H9 (cell line): ENCODE measurements at regions not wholly inside any gene's neighbourhood (a gene's known extent, or its start where the extent isn't known, plus 50 kb on each side); places are given as distances from the start of the nearest gene placed in this dataset.

Experiments used
- DNase-seq: peaks from one replicate; pipeline ENCODE4 v3.0.0-alpha.2; 2017
- H2AFZ ChIP-seq: one replicate; pipeline ENCODE4 v1.6.1; 2013; ENCODE audit warnings: mild to moderate bottlenecking, low read length, control low read depth, moderate library complexity
- H2AK5ac ChIP-seq: 2 replicates; pipeline ENCODE4 v1.6.1; 2013; ENCODE audit warnings: low read length, control low read depth, mixed read lengths; ENCODE audit not compliant: insufficient read length
- H2BK120ac ChIP-seq: one replicate; pipeline ENCODE4 v1.6.1; 2013; ENCODE audit warnings: low read depth, mild to moderate bottlenecking, low read length, control low read depth, inconsistent platforms; ENCODE audit not compliant: poor library complexity, severe bottlenecking
- H2BK12ac ChIP-seq: 2 replicates; pipeline ENCODE4 v1.6.1; 2013; ENCODE audit warnings: low read length, control low read depth, mixed read lengths, low read depth; ENCODE audit not compliant: insufficient read length
- H2BK15ac ChIP-seq: 2 replicates; pipeline ENCODE4 v1.6.1; 2013; ENCODE audit warnings: low read depth, low read length, control low read depth
- H2BK20ac ChIP-seq: one replicate; pipeline ENCODE4 v1.6.1; 2013; ENCODE audit warnings: low read depth, mild to moderate bottlenecking, low read length, control low read depth, inconsistent platforms; ENCODE audit not compliant: poor library complexity, severe bottlenecking
- H2BK5ac ChIP-seq: 2 replicates; pipeline ENCODE4 v1.6.1; 2013; ENCODE audit warnings: low read length, control low read depth, mixed read lengths; ENCODE audit not compliant: insufficient read length
- H3K14ac ChIP-seq: 2 replicates; pipeline ENCODE4 v1.6.1; 2013; ENCODE audit warnings: low read length, control low read depth; ENCODE audit not compliant: insufficient read depth
- H3K18ac ChIP-seq: 2 replicates; pipeline ENCODE4 v1.6.1; 2013; ENCODE audit warnings: low read depth, mild to moderate bottlenecking, mixed read lengths, low read length, control low read depth; ENCODE audit not compliant: insufficient read length
- H3K23ac ChIP-seq: 2 replicates; pipeline ENCODE4 v1.6.1; 2013; ENCODE audit warnings: low read length, control low read depth, mixed read lengths, low read depth; ENCODE audit not compliant: insufficient read length
- H3K23me2 ChIP-seq: 2 replicates; pipeline ENCODE4 v1.6.1; 2013; ENCODE audit warnings: low read depth, mild to moderate bottlenecking, mixed read lengths, low read length, control low read depth; ENCODE audit not compliant: insufficient read length, poor library complexity, severe bottlenecking
- H3K27ac ChIP-seq: 2 replicates; pipeline ENCODE4 v1.5.1; 2013; ENCODE audit warnings: low read length, control low read depth, mixed read lengths, low read depth; ENCODE audit not compliant: insufficient read length
- H3K27me3 ChIP-seq: 2 replicates; pipeline ENCODE4 v1.6.1; 2013; ENCODE audit warnings: low read length, control low read depth, inconsistent platforms; ENCODE audit not compliant: insufficient read depth
- H3K4ac ChIP-seq: 2 replicates; pipeline ENCODE4 v1.6.1; 2013; ENCODE audit warnings: low read depth, mild to moderate bottlenecking, control low read depth, inconsistent platforms, low read length, moderate library complexity
- H3K4me1 ChIP-seq: 2 replicates; pipeline ENCODE4 v1.6.1; 2013; ENCODE audit warnings: low read length, control low read depth, inconsistent platforms; ENCODE audit not compliant: insufficient read depth
- H3K4me2 ChIP-seq: 2 replicates; pipeline ENCODE4 v1.6.1; 2013; ENCODE audit warnings: low read length, control low read depth, mixed read lengths; ENCODE audit not compliant: insufficient read length, insufficient read depth
- H3K56ac ChIP-seq: 2 replicates; pipeline ENCODE4 v1.6.1; 2013; ENCODE audit warnings: low read depth, mild to moderate bottlenecking, mixed read lengths, low read length, control low read depth; ENCODE audit not compliant: insufficient read length
- H3K79me1 ChIP-seq: 2 replicates; pipeline ENCODE4 v1.6.1; 2013; ENCODE audit warnings: low read depth, mild to moderate bottlenecking, moderate library complexity, low read length, control low read depth, inconsistent platforms; ENCODE audit not compliant: insufficient read depth, poor library complexity, severe bottlenecking
- H3K79me2 ChIP-seq: 2 replicates; pipeline ENCODE4 v1.6.1; 2013; ENCODE audit warnings: low read length, control low read depth, inconsistent platforms; ENCODE audit not compliant: insufficient read depth
- H3K9ac ChIP-seq: 2 replicates; pipeline ENCODE4 v1.6.1; 2013; ENCODE audit warnings: low read length, control low read depth, mixed read lengths; ENCODE audit not compliant: insufficient read length; ENCODE audit errors: extremely low read depth
- H3K9me3 ChIP-seq: one replicate; pipeline ENCODE4 v1.6.1; 2013; ENCODE audit warnings: low read depth, low read length, inconsistent platforms; ENCODE audit not compliant: control insufficient read depth
- H3T11ph ChIP-seq: one replicate; pipeline ENCODE4 v1.6.1; 2013; ENCODE audit warnings: mild to moderate bottlenecking, low read length, control low read depth, inconsistent platforms
- H4K20me1 ChIP-seq: one replicate; pipeline ENCODE4 v1.6.1; 2013; ENCODE audit not compliant: control insufficient read depth, insufficient read length, insufficient read depth
- H4K5ac ChIP-seq: 2 replicates; pipeline ENCODE4 v1.6.1; 2013; ENCODE audit warnings: low read depth, mild to moderate bottlenecking, mixed read lengths, low read length, control low read depth; ENCODE audit not compliant: insufficient read length
- H4K8ac ChIP-seq: replicated peaks from 2 replicates; pipeline ENCODE4 v1.6.1; 2013; ENCODE audit warnings: low read length, control low read depth, mixed read lengths, low read depth; ENCODE audit not compliant: insufficient read length
- H4K91ac ChIP-seq: 2 replicates; pipeline ENCODE4 v1.6.1; 2013; ENCODE audit warnings: low read depth, mild to moderate bottlenecking, moderate library complexity, mixed read lengths, low read length, control low read depth; ENCODE audit not compliant: insufficient read length
- H3K27ac Mint-ChIP-seq, 3 experiments: 2 replicates in 2 of 3; 3 replicates in 1 of 3; pipeline ENCODE4 v1.8.0; 2020 to 2021; ENCODE audit warnings: mixed read lengths in 3 of 3, mild to moderate bottlenecking in 1 of 3, moderate library complexity in 1 of 3
- H3K27me3 Mint-ChIP-seq: 2 replicates; pipeline ENCODE4 v1.8.0; 2021; ENCODE audit warnings: low read depth, mild to moderate bottlenecking, moderate library complexity, mixed read lengths
- H3K36me3 Mint-ChIP-seq, 3 experiments: 2 replicates in 2 of 3; 3 replicates in 1 of 3; pipeline ENCODE4 v1.8.0; 2020 to 2021; ENCODE audit warnings: low read depth in 3 of 3, mixed read lengths in 3 of 3; ENCODE audit not compliant: insufficient read depth in 1 of 3
- H3K4me1 Mint-ChIP-seq, 2 experiments: 2 replicates each; pipeline ENCODE4 v1.8.0; 2020; ENCODE audit warnings: mixed read lengths in 2 of 2
- H3K4me3 Mint-ChIP-seq, 2 experiments: 2 replicates in 1 of 2; 3 replicates in 1 of 2; pipeline ENCODE4 v1.8.0; 2020 to 2021; ENCODE audit warnings: mild to moderate bottlenecking in 2 of 2, mixed read lengths in 2 of 2, moderate library complexity in 1 of 2
- H3K9me3 Mint-ChIP-seq, 2 experiments: 2 replicates in 1 of 2; 3 replicates in 1 of 2; pipeline ENCODE4 v1.8.0; 2020; ENCODE audit warnings: mild to moderate bottlenecking in 2 of 2, mixed read lengths in 2 of 2, moderate library complexity in 1 of 2
- CTCF ChIP-seq: fragments of 200-600 bp; sonication (generic); conservative IDR thresholded peaks from 3 replicates; pipeline ENCODE4 v1.8.0; 2021; ENCODE audit warnings: antibody characterized with exemption, mild to moderate bottlenecking
- WGBS: extraction: QIAGEN DNeasy Blood & Tissue Kit; methylation state at CpG from one replicate; pipeline ENCODE4 v1.1.7; 2013; ENCODE audit warnings: missing lambda C conversion rate, low lambda C conversion rate, mixed read lengths; ENCODE audit not compliant: insufficient read length; ENCODE audit errors: extremely low coverage; 5-methylcytosine and 5-hydroxymethylcytosine counted together

DNA sequence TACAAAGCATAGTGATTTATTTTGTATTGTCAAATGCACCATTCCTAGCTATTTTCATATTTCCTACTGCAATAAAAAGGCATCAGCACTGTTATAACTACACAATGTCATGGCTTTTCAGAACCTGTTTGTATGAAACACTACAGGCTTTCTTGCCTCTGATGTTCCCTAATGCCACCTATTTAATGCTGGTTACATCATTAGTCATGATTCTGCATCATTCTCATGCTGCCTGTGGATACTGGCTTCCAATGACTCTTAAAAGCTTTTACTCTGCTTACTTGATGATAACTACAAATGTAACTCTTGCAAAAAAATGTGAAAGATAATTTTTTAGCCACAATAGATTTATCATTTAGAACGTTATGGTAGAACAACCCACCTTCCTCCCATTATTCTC is 529.4 kb downstream of the HTR7 start:
- Histone ChIP-seq H2AFZ (no peak overlapping the region), H2BK5ac (no peak overlapping the region), H4K91ac (no peak overlapping the region), H3K4me2 (no peak overlapping the region), H2BK15ac (no peak overlapping the region), H3K27me3 (no peaks in the 10 kb centered on the region), H3K9ac (no peak overlapping the region), H3K27ac (no peak overlapping the region), H3K23me2 (no peaks in the 10 kb centered on the region), H2AK5ac (no peak overlapping the region), H3K14ac (no peak overlapping the region), H3K23ac (no peak overlapping the region), H3K56ac (no peak overlapping the region), H4K8ac (no peak overlapping the region), H3T11ph (no peak overlapping the region), H2BK20ac (no peak overlapping the region), H4K5ac (no peak overlapping the region), H3K79me2 (no peaks in the 10 kb centered on the region), H3K9me3 (no peaks in the 10 kb centered on the region), H3K18ac (no peak overlapping the region), H3K79me1 (no peaks in the 10 kb centered on the region), H3K4ac (no peak overlapping the region), H2BK12ac (no peak overlapping the region), H2BK120ac (no peak overlapping the region), H3K4me1 (peaks cover 6% of the 10 kb centered on the region; the same call in 1 of the 2 replicates), H4K20me1 (no peaks in the 10 kb centered on the region)
- Mint-ChIP-seq H3K36me3 (peaks cover 0 to 7% (median 0%) of the 10 kb centered on the region in 3 experiments; a peak in 2 of 7 replicates), H3K4me1 (peaks cover 10 to 15% of the 10 kb centered on the region in 2 experiments), H3K9me3 (peaks cover 3 to 4% of the 10 kb centered on the region in 2 experiments; a peak in 2 of 5 replicates), H3K4me3 (no peak overlapping the region), H3K27me3 (peaks cover 3% of the 10 kb centered on the region; the same call in 1 of the 2 replicates), H3K27ac (no peak overlapping the region)
- TF ChIP-seq CTCF: no peak
- no peak for DNase-seq
- no CpG with 5 or more reads among the region's 1 CpG for WGBS
